Progenitor cell of endocrine pancreas (in vitro differentiated cells): ENCODE measurements at regions not wholly inside any gene's neighbourhood (a gene's known extent, or its start where the extent isn't known, plus 50 kb on each side); places are given as distances from the start of the nearest gene placed in this dataset.

Experiments used
- DNase-seq: peaks from one replicate; pipeline ENCODE4 v3.0.0; 2021; ENCODE audit warnings: low spot score; ENCODE audit not compliant: unreplicated experiment
- H3K27ac Mint-ChIP-seq: 2 replicates; pipeline ENCODE4 v1.8.0; 2021; ENCODE audit warnings: mild to moderate bottlenecking, moderate library complexity, mixed read lengths
- H3K27me3 Mint-ChIP-seq: 2 replicates; pipeline ENCODE4 v1.8.0; 2021; ENCODE audit warnings: mixed read lengths
- H3K36me3 Mint-ChIP-seq: 2 replicates; pipeline ENCODE4 v1.8.0; 2022; ENCODE audit warnings: mixed read lengths; ENCODE audit not compliant: insufficient read depth
- H3K4me1 Mint-ChIP-seq: 2 replicates; pipeline ENCODE4 v1.8.0; 2021; ENCODE audit warnings: low read depth, mixed read lengths
- H3K4me3 Mint-ChIP-seq: 2 replicates; pipeline ENCODE4 v1.8.0; 2021; ENCODE audit warnings: low read depth, mild to moderate bottlenecking, moderate library complexity, mixed read lengths
- H3K9me3 Mint-ChIP-seq: 2 replicates; pipeline ENCODE4 v1.8.0; 2021; ENCODE audit warnings: low read depth, mixed read lengths
- CTCF ChIP-seq: fragments of 200-600 bp; sonication (generic); IDR thresholded peaks from one replicate; pipeline ENCODE4 v1.5.0; 2021; ENCODE audit warnings: antibody characterized with exemption, mild to moderate bottlenecking; ENCODE audit not compliant: unreplicated experiment

DNA sequence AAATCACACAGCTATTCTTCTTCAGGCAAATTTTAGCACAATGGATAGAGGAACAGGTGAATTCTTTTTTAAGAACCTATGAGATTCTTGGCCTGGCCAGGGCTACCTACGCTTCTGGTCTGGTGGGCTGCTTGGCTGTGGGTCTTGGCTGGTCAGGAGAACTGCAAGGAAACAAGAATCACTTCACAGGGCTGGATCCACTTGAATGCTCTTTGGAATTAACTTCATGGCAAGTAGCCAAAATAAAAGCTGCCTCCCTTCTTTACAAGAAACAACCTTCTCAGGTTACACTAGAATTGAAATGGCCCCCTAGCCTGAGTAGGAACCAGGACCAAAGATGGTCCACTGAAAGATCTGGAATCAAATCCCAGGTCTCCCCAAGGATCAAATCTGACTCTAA lies 519.1 kb downstream of the IQCM start:
- DNase-seq: no peak
- Mint-ChIP-seq H3K4me1 (no peaks in the 10 kb centered on the region), H3K4me3 (no peak overlapping the region), H3K36me3 (no peaks in the 10 kb centered on the region), H3K9me3 (no peaks in the 10 kb centered on the region), H3K27ac (no peak overlapping the region), H3K27me3 (no peaks in the 10 kb centered on the region)
- TF ChIP-seq CTCF: no peak

GRCh38 chr4:149296084-149296483 lies 519.6 kb downstream of the IQCM start:
- TF ChIP-seq CTCF: no peak
- no peak for DNase-seq
- Mint-ChIP-seq H3K9me3 (no peaks in the 10 kb centered on the region), H3K4me3 (no peak overlapping the region), H3K4me1 (no peaks in the 10 kb centered on the region), H3K27me3 (no peaks in the 10 kb centered on the region), H3K36me3 (no peaks in the 10 kb centered on the region), H3K27ac (no peak overlapping the region)

DNA sequence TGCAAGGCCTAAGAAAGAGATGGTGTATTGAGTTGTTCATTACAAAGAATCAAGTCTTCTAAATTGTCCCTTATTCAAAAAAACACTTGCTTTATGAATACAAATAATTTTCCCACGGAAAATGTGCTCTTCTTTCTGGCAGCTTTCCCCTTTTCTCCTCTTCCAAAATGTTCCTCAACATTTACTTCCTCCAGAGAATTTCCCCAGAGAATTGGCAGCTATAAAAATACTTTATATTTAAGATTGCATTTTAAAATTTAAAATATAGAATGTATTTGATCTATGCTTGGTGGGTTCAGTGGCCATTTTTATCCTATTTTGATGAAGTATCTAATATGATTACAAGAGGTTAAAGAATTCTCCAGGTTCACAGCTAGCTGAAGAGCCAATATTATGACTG lies 521.0 kb downstream of the IQCM start:
- Mint-ChIP-seq H3K4me3 (no peak overlapping the region), H3K4me1 (no peaks in the 10 kb centered on the region), H3K27ac (no peak overlapping the region), H3K36me3 (no peaks in the 10 kb centered on the region), H3K9me3 (no peaks in the 10 kb centered on the region), H3K27me3 (no peaks in the 10 kb centered on the region)
- TF ChIP-seq CTCF: no peak
- DNase-seq: no peak

DNA sequence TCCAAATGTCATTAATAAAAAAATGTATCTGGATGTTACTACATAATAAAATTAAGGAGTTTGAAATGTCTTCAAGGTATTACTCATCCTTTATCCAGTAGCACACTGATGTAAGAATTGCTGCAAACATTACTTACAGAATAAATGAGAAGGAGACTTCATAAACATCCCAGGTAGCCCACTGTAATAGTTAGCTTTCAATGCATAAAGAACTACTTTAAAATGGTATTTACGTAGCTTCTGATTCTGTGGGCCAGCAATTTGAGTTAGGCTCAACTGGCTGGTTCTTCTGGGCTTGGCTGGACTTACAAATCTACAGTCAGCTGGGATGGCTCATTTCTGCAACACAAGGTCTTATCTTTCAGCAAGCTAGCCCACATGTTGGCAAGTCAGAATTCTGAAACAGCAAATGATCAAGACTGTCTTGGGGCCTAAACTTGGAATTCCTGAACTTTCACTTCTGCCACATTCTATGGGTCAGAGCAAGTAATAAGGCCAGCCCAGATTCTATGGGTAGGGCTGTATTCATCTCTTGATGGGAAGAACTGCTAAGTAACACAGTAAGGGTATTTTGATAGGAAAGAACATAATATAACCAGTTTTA lies 522.5 kb downstream of the IQCM start:
- no peak overlapping the region for H3K4me3 Mint-ChIP-seq
- no peaks in the 10 kb centered on the region for H3K36me3 Mint-ChIP-seq
- no peaks in the 10 kb centered on the region for H3K27me3 Mint-ChIP-seq
- H3K9me3 Mint-ChIP-seq: no peaks in the 10 kb centered on the region
- no peak overlapping the region for H3K27ac Mint-ChIP-seq
- no peak for DNase-seq
- no peak for TF ChIP-seq CTCF
- no peaks in the 10 kb centered on the region for H3K4me1 Mint-ChIP-seq

- Mint-ChIP-seq H3K4me1 (no peaks in the 10 kb centered on the region), H3K9me3 (no peaks in the 10 kb centered on the region), H3K4me3 (no peak overlapping the region)
Measured at GRCh38 chr4:149292425-149293007, 523.1 kb downstream of the IQCM start.

More at GRCh38 chr4:149292425-149293007, 523.1 kb downstream of the IQCM start:
- Mint-ChIP-seq H3K27ac (no peak overlapping the region), H3K27me3 (no peaks in the 10 kb centered on the region), H3K36me3 (no peaks in the 10 kb centered on the region)
- TF ChIP-seq CTCF: no peak
- DNase-seq: no peak
